GM12892 (cell line): ENCODE measurements at regions not wholly inside any gene's neighbourhood (a gene's known extent, or its start where the extent isn't known, plus 50 kb on each side); places are given as distances from the start of the nearest gene placed in this dataset.

Experiments
- DNase-seq: peaks from one replicate; pipeline ENCODE4 v3.0.0; 2011; ENCODE audit not compliant: insufficient read length
- FAIRE-seq: peaks from 2 replicates; lab custom pipeline; 2011; peaks lifted over from hg19 to GRCh38; lab: Jason Lieb, UNC
- POLR2A ChIP-seq: IDR thresholded peaks from 2 replicates; pipeline ENCODE4 v1.6.1; 2011; ENCODE audit warnings: low read depth, low read length, control low read depth
- POLR2AphosphoS5 ChIP-seq: IDR thresholded peaks from 2 replicates; pipeline ENCODE4 v1.6.1; 2011; ENCODE audit warnings: low read depth, low read length, control low read depth
- TAF1 ChIP-seq: IDR thresholded peaks from 2 replicates; pipeline ENCODE4 v1.6.1; 2011; ENCODE audit warnings: low read depth, mild to moderate bottlenecking, control low read depth, low read length, borderline replicate concordance

DNA sequence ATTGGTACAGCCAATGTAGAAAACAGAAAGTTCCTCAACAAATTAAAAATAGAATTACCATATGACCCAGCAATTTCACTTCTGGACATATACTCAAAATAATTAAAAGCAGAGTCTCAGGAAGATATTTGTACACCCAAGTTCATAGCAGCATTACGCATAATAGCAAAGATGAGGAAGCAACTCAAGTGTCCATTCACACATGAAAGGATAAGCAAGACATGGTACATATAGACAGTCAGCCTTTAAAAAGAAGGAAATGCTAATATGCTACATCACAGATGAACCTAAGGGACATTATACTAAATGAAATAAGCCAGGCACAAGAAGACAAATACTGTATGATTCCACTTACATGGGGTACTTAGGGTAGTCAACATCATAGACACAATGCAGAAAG lies 76.7 kb downstream of the ANXA2R start:
- FAIRE-seq: no peak
- no peak for DNase-seq
- TF ChIP-seq TAF1 (no peak), POLR2AphosphoS5 (no peak)

DNA sequence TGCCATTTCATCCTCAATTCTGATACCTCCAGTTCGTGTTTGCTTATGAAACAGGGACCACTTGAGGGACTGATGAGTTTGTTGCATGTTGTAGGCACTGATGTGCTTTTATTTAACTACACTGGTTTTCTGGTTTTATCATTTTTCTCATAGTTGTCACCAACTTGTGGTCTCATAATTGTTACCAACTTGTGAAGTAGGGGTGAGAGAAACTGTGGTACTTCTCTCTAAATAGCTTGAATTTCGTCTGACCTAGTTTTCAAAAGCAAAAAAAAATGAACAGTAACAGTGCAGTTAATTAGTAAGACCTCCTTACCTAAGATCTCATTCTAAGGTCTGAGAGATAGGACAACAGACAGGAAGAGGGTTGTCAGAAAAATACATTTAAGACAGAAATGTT lies 78.0 kb downstream of the ANXA2R start:
- FAIRE-seq: no peak
- TF ChIP-seq POLR2AphosphoS5 (no peak), TAF1 (no peak), POLR2A (no peak)

DNA sequence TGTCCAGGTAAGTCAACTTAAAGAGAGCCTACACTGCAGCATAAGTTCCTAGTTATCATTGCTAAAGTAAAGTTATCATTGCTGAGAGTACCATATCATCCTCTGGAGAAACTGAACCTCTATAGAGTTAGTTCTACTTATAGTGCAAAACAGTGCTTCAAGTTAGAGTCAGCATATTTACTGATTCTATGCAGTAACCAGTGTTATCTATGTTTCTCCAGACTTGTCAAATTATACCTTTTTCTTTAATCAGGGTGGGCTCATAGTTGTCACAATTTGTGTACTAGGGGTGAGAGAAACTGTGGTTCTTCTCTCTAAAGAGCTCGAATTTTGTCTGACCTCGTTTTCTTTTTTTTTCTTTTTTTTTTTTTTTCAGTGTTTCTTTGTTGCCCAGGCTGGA lies 79.6 kb downstream of the ANXA2R start:
- no peak for FAIRE-seq
- no peak for DNase-seq
- TF ChIP-seq POLR2A (no peak), POLR2AphosphoS5 (no peak), TAF1 (no peak)

More for the DNA sequence above, 78.0 kb downstream of the ANXA2R start:
- no peak for DNase-seq

DNA sequence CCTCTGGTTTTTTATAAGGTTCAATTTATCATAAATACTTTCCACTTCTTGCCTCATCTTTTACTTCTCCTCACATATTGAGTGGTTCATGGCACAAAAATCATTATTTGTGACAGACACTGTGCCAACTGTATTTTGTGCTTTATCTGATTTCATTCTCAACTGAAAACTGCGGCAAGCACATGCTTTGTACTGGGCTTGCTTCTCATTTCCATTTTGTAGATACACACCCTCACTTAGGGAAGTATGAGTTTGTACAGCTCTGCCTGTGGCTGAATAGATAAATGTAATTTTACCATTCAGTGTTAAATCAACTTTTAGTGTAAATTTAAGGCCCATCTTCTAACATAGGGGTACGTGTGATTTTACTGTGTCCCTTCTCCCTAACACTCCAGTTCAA lies 83.6 kb downstream of the ANXA2R start:
- no peak for DNase-seq

GRCh38 chr5:42953041-42953440 lies 87.1 kb downstream of the ANXA2R start:
- FAIRE-seq (no peak), DNase-seq (no peak)
- TF ChIP-seq POLR2AphosphoS5: no peak

More for the DNA sequence above, 83.6 kb downstream of the ANXA2R start:
- TF ChIP-seq POLR2A: no peak
- no peak for TF ChIP-seq POLR2AphosphoS5
- no peak for TF ChIP-seq TAF1
- no peak for FAIRE-seq

DNA sequence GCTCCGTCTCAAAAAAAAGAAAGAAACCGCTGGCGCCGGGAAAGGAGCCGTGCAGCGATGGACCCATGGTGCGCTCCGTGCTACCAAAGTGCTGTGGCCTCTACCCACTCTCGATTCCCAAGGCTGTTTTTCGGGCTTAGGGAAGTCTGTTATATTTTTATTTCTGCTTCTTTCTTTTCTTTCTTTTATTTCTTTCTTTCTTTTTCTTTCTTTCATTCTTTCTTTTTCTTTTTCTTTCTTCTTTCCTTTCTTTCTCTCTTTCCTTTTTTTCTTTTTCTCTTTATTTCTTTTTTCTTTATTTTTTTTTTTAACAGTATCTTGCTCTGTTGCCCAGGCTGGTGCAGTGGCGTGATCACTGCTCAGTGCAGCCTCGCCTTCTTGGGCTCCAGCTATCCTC lies 87.5 kb downstream of the ANXA2R start:
- no peak for FAIRE-seq
- no peak for TF ChIP-seq TAF1
- no peak for TF ChIP-seq POLR2A
- no peak for TF ChIP-seq POLR2AphosphoS5

DNA sequence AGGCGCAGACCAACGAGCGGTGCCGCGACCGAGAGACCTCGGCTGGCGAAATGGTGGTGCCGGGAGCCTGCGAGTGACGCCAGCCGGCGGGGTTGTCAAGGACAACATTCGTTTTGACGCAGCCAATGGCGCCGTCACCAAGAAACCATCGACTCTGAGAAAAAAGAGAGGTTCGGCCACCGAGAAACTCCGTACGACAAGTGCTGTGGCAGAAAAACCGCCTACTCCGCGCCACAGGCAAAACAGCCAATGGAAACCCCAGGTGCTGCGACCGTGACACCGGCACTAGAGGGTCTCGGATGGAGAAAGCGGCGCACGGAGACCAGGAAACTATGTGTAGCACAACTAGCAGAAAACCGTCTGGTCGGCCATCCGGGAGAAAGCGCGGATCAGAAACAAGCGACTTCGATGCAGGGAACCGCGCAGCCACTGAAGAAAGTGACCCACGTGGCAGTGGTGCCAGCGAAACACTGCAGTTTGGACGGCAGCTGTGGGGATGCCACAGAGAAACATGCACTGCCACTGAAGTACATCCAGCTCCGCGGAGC lies 88.8 kb downstream of the ANXA2R start:
- no peak for TF ChIP-seq TAF1
- 0 out of 2 replicates have a peak, but pooled peaks have one; percentile 58 for TF ChIP-seq POLR2A
- peak; percentile 27 for DNase-seq
- peak; percentile 83 for FAIRE-seq

More for the DNA sequence above, 87.5 kb downstream of the ANXA2R start:
- no peak for DNase-seq

- TF ChIP-seq POLR2AphosphoS5 (peak; percentile 41; the same call in 1 of the 2 replicates), TAF1 (no peak), POLR2A (no peak; the same call in 1 of the 2 replicates)
- DNase-seq: peak; percentile 27
- FAIRE-seq: no peak
Observed at GRCh38 chr5:42950456-42951292, 89.4 kb downstream of the ANXA2R start.

- DNase-seq (no peak), FAIRE-seq (no peak)
- TF ChIP-seq TAF1 (no peak), POLR2A (no peak), POLR2AphosphoS5 (no peak)
Observed at GRCh38 chr5:42950116-42950455, 90.0 kb downstream of the ANXA2R start.

DNA sequence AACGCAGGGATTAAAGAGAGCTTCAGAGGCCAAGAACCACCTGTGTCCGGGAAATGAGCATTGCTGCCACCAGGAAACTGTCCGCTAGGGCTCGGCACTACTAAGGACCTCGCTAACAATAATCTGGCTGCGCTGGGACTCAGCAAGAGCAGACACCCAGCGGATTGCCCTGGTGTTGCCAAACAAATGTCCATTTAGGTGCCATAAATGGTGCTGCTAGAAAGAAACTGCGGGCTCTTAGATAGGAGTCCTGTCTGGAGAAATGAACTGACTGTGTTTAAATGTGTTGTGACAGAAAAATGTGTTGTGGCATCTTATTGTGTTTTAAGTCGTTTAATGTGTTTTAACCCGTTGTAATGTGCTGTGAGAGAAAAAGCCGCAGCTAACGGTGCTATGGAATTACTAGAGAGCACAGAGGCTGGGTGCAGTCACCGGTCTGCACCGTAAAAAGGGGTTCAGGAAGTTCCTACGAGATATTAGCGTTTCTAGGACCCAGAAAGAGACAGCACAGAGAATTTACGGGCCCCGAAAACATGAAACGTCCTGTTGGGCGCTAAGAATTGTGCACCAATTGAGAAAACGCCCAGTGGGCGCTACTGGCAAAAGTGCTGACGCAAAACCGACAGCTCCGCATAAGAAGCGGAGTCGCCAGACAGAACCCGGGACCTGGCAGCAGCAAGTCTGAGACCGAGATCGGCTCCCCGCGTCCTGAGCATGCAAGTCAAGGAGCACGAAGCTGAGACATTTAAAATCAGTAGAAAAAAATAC lies 90.6 kb downstream of the ANXA2R start:
- peak; percentile 48 for DNase-seq
- TF ChIP-seq POLR2AphosphoS5 (no peak), TAF1 (no peak), POLR2A (no peak; the same call in 1 of the 2 replicates)
- FAIRE-seq: peak; percentile 58

DNA sequence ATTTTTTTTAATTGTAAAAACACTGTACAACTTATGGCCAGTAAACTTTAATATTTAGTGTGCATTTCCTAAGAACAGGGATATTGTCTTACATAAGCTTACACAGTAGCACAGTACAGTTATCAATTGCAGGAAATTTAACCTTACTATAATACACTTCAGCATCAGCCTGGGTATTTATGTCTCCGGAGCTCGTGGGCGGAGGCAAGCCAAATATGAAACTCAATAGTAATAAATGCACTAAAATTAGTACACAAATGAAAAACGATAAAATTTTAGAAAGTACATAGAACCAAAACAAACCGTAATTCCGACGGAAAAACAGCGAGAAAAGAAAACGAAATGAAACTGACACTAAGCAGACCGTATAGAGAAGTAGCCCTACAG lies 91.2 kb downstream of the ANXA2R start:
- no peak for DNase-seq
- TF ChIP-seq TAF1 (no peak), POLR2AphosphoS5 (no peak), POLR2A (no peak)

DNA sequence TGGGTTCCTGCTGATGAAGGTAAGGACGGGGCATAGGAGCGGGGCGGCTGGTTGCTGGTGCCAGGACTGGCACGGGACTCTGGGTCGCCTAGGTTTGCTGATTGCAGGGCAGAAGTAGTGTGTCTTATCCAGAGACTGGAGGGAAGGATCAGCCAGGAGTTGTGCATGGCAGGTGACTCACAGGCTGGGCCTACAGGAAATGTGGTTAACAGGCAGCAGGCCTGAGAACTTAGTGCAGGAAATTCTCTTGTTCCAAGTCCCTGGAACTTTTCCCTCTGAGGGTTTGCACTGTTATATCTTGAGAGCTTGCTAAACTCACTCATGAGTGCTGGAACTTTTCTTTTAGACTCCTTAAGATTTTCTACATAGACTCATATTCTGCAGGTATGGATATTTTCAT lies 95.1 kb downstream of the ANXA2R start:
- DNase-seq (no peak), FAIRE-seq (no peak)
- TF ChIP-seq POLR2A (no peak), TAF1 (no peak), POLR2AphosphoS5 (no peak)

More for the DNA sequence above, 91.2 kb downstream of the ANXA2R start:
- FAIRE-seq: no peak
